ENCODE measurements at regions not wholly inside any gene's neighbourhood (a gene's known extent, or its start where the extent isn't known, plus 50 kb on each side); places are given as distances from the start of the nearest gene placed in this dataset.

GRCh38 chr18:55748227-55748738 lies 160.3 kb upstream of the TCF4 start:
- no peak overlapping the region for H2AFZ ChIP-seq (ENCODE audit: insufficient read depth, low read depth, low read length, poor library complexity, severe bottlenecking)
- H3K4me1 ChIP-seq (ENCODE audit: control insufficient read depth in 1 of 2, insufficient read depth in 2 of 2, low read length in 2 of 2) = no peaks in the 10 kb centered on the region
- H3K9me3 ChIP-seq (replicated peaks in 1 of 2; ENCODE audit: control insufficient read depth in 1 of 2, insufficient read depth in 1 of 2, low read length in 2 of 2) = no peaks in the 10 kb centered on the region
- H3K27me3 ChIP-seq (ENCODE audit: control insufficient read depth in 2 of 2, insufficient read depth in 2 of 2, low read length in 2 of 2) = no peaks in the 10 kb centered on the region
- H4K20me1 ChIP-seq (ENCODE audit: insufficient read depth, low read length) = no peaks in the 10 kb centered on the region
- no peak overlapping the region for H3K4me3 ChIP-seq (replicated peaks in 1 of 3; ENCODE audit: low read depth in 2 of 3, low read length in 3 of 3)
- H3K36me3 Mint-ChIP-seq = no peaks in the 10 kb centered on the region
- H3K4me1 Mint-ChIP-seq = no peaks in the 10 kb centered on the region
- no peak overlapping the region for H3K9ac ChIP-seq (ENCODE audit: insufficient read depth, low read length, poor library complexity, severe bottlenecking)
- DNase-seq = no peak
- no peaks in the 10 kb centered on the region for H3K79me2 ChIP-seq (ENCODE audit: insufficient read depth, low read length)
- peaks cover 0 to 2% (median 0%) of the 10 kb centered on the region in 3 donors for H3K27me3 Mint-ChIP-seq (ENCODE audit: low read depth in 3 of 3)
- no peak for TF ChIP-seq CTCF (IDR thresholded peaks at IDR 0.05)
- H3K4me2 ChIP-seq (replicated peaks; ENCODE audit: extremely low read depth, low read length, poor library complexity, severe bottlenecking) = no peak overlapping the region
- H3K27ac ChIP-seq (ENCODE audit: low read depth in 1 of 2, low read length in 2 of 2) = no peak overlapping the region
- 96% methylated on average over 3 of the region's 4 CpGs for WGBS (ENCODE audit: insufficient coverage)
- no peak overlapping the region for H3K4me3 Mint-ChIP-seq
- H3K36me3 ChIP-seq (replicated peaks in 1 of 2; ENCODE audit: control insufficient read depth in 1 of 2, insufficient read depth in 2 of 2, low read length in 2 of 2) = no peaks in the 10 kb centered on the region
- intact Hi-C loops (cut with micrococcal nuclease) = no loop called here
- peaks cover 0 to 3% (median 0%) of the 10 kb centered on the region in 7 donors for H3K9me3 Mint-ChIP-seq
- no peak overlapping the region for H3K27ac Mint-ChIP-seq

DNA sequence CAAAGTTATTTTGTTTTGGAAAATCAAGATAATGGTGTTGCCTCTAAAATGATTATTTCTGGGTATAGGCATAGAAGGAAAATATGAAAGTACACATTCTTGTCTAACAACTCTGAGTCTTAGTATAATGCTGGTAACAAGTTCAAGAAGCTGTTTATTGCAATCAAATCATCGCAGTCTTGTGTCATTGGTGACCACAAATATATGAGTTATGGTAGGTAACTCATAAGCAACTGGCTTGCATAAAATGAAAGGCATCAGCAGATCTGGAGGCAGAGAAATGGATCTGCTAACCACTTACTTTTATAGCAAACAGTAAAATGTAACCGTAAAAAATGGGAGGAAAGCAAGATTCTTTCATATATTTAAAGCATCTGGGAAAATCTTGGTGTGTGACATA lies 156.2 kb upstream of the TCF4 start:
- H3K9me3 ChIP-seq (replicated peaks in 1 of 2; ENCODE audit: control insufficient read depth in 1 of 2, insufficient read depth in 1 of 2, low read length in 2 of 2) = no peaks in the 10 kb centered on the region
- H3K4me1 Mint-ChIP-seq = no peaks in the 10 kb centered on the region
- H3K79me2 ChIP-seq (ENCODE audit: insufficient read depth, low read length) = no peaks in the 10 kb centered on the region
- H3K27me3 Mint-ChIP-seq (ENCODE audit: low read depth in 3 of 3) = peaks cover 0 to 4% (median 2%) of the 10 kb centered on the region in 3 donors
- H3K4me3 Mint-ChIP-seq = no peak overlapping the region
- H3K36me3 ChIP-seq (replicated peaks in 1 of 2; ENCODE audit: control insufficient read depth in 1 of 2, insufficient read depth in 2 of 2, low read length in 2 of 2) = no peaks in the 10 kb centered on the region
- no peak overlapping the region for H3K4me2 ChIP-seq (replicated peaks; ENCODE audit: extremely low read depth, low read length, poor library complexity, severe bottlenecking)
- no peaks in the 10 kb centered on the region for H3K27me3 ChIP-seq (ENCODE audit: control insufficient read depth in 2 of 2, insufficient read depth in 2 of 2, low read length in 2 of 2)
- H3K9ac ChIP-seq (ENCODE audit: insufficient read depth, low read length, poor library complexity, severe bottlenecking) = no peak overlapping the region
- intact Hi-C loops (cut with micrococcal nuclease) = no loop called here
- no peak overlapping the region for H3K27ac Mint-ChIP-seq
- 100% methylated on average over 1 of the region's 2 CpGs for WGBS (ENCODE audit: insufficient coverage)
- no peak overlapping the region for H3K27ac ChIP-seq (ENCODE audit: low read depth in 1 of 2, low read length in 2 of 2)
- no peak overlapping the region for H2AFZ ChIP-seq (ENCODE audit: insufficient read depth, low read depth, low read length, poor library complexity, severe bottlenecking)
- DNase-seq = no peak
- TF ChIP-seq CTCF (IDR thresholded peaks at IDR 0.05) = no peak
- H3K4me1 ChIP-seq (ENCODE audit: control insufficient read depth in 1 of 2, insufficient read depth in 2 of 2, low read length in 2 of 2) = no peaks in the 10 kb centered on the region
- H3K4me3 ChIP-seq (replicated peaks in 1 of 3; ENCODE audit: low read depth in 2 of 3, low read length in 3 of 3) = no peak overlapping the region
- H3K36me3 Mint-ChIP-seq = no peaks in the 10 kb centered on the region
- no peaks in the 10 kb centered on the region for H4K20me1 ChIP-seq (ENCODE audit: insufficient read depth, low read length)
- peaks cover 0 to 7% (median 0%) of the 10 kb centered on the region in 7 donors for H3K9me3 Mint-ChIP-seq
